ENCODE measurements at regions not wholly inside any gene's neighbourhood (a gene's known extent, or its start where the extent isn't known, plus 50 kb on each side); places are given as distances from the start of the nearest gene placed in this dataset.

DNA sequence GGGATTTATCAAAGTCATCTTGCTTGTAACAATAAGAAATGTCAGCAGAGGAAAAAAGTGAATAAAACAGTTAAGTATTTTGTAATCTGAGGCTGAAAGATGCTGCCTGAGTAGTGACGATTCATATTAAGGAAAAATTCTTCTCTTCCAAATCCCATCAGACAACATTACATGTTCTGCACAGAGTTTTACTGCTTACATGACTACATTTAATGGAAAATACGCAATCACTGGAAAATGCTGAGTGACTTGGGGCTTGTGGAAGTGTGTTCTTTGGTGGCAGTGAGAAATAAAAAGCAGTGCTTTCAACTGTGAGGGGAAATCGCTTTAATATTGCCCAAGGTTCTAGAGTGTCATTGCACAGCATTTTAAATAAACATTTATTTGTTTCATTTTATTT lies 1025.2 kb upstream of the GOT2 start (continued):
- TF ChIP-seq, protein P1, sequence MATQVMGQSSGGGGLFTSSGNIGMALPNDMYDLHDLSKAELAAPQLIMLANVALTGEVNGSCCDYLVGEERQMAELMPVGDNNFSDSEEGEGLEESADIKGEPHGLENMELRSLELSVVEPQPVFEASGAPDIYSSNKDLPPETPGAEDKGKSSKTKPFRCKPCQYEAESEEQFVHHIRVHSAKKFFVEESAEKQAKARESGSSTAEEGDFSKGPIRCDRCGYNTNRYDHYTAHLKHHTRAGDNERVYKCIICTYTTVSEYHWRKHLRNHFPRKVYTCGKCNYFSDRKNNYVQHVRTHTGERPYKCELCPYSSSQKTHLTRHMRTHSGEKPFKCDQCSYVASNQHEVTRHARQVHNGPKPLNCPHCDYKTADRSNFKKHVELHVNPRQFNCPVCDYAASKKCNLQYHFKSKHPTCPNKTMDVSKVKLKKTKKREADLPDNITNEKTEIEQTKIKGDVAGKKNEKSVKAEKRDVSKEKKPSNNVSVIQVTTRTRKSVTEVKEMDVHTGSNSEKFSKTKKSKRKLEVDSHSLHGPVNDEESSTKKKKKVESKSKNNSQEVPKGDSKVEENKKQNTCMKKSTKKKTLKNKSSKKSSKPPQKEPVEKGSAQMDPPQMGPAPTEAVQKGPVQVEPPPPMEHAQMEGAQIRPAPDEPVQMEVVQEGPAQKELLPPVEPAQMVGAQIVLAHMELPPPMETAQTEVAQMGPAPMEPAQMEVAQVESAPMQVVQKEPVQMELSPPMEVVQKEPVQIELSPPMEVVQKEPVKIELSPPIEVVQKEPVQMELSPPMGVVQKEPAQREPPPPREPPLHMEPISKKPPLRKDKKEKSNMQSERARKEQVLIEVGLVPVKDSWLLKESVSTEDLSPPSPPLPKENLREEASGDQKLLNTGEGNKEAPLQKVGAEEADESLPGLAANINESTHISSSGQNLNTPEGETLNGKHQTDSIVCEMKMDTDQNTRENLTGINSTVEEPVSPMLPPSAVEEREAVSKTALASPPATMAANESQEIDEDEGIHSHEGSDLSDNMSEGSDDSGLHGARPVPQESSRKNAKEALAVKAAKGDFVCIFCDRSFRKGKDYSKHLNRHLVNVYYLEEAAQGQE (IDR thresholded peaks at IDR 0.05): no peak

DNA sequence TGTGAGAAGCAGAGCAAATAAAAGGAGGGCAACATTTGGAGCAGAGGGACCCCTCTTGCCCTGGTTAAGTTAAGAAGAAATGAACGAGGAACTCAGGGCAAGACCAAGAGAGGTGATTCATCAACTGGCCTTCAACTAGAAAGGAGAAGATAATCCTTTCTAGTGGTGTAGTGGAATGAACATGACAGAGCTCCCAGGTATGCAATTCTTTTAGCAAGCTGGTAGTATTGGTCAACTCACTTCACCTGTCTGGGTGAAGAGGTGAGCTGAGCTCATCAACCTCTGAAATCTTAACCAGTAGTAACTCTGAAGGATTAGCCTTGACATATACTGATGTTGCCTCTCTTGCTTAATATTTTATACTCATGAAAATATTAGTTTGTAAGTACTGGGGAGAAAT lies 1024.7 kb upstream of the GOT2 start:
- no peak for DNase-seq (ENCODE audit: low spot score)
- TF ChIP-seq, protein P1 (IDR thresholded peaks at IDR 0.05): no peak
- TF ChIP-seq FOXA1 (IDR thresholded peaks at IDR 0.05) (no peak), RXRA (IDR thresholded peaks at IDR 0.05) (no peak), SP1 (IDR thresholded peaks at IDR 0.05) (no peak)
- WGBS: 50% methylated on average over 1 of the region's 1 CpG
- Histone ChIP-seq H3K9ac (ENCODE audit: low read depth in 1 of 2, low read length in 2 of 2) (no peak overlapping the region), H3K27ac (ENCODE audit: low read depth in 1 of 2, low read length in 2 of 2) (no peak overlapping the region), H3K27me3 (ENCODE audit: control insufficient read depth in 4 of 4, insufficient read depth in 4 of 4, low read length in 3 of 4) (no peaks in the 10 kb centered on the region), H3K4me3 (ENCODE audit: low read depth in 1 of 3, low read length in 3 of 3) (no peak overlapping the region), H3K4me1 (ENCODE audit: control insufficient read depth in 4 of 4, insufficient read depth in 4 of 4, low read length in 3 of 4) (no peaks in the 10 kb centered on the region), H3K36me3 (ENCODE audit: control insufficient read depth in 4 of 4, insufficient read depth in 3 of 4, low read depth in 1 of 4, low read length in 3 of 4) (no peaks in the 10 kb centered on the region), H3K9me3 (ENCODE audit: control insufficient read depth in 4 of 4, low read length in 3 of 4) (no peaks in the 10 kb centered on the region)

DNA sequence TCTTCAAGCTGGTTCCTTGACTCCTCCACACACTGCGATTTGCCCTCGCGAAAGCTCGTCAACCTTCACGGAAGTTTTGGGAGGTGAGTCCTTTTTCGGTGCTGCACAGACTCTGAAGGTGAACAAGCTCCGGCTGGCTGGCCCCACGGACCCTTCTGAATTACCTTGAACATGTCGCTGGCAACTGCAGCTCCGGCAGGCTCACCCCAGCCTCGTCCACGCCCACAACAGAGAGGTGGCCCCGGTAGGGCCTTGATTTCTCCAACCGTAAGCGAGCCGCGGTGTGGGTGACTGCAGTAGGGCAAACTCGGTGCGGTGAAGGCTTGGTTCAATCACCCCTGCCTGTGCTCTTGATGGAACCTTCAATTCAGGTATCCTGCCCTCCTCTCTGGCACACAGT lies 1020.7 kb upstream of the GOT2 start:
- 88% methylated on average over 19 of the region's 19 CpGs for WGBS
- no peak for DNase-seq (ENCODE audit: low spot score)
- H3K36me3 ChIP-seq (ENCODE audit: control insufficient read depth in 4 of 4, insufficient read depth in 3 of 4, low read depth in 1 of 4, low read length in 3 of 4): no peaks in the 10 kb centered on the region
- no peak overlapping the region for H3K9ac ChIP-seq (ENCODE audit: low read depth in 1 of 2, low read length in 2 of 2)
- H3K4me3 ChIP-seq (ENCODE audit: low read depth in 1 of 3, low read length in 3 of 3): no peak overlapping the region
- H3K9me3 ChIP-seq (ENCODE audit: control insufficient read depth in 4 of 4, low read length in 3 of 4): no peaks in the 10 kb centered on the region
- no peaks in the 10 kb centered on the region for H3K4me1 ChIP-seq (ENCODE audit: control insufficient read depth in 4 of 4, insufficient read depth in 4 of 4, low read length in 3 of 4)
- TF ChIP-seq HNF4G (IDR thresholded peaks at IDR 0.05): no peak
- no peak for TF ChIP-seq TAF1 (conservative IDR thresholded peaks at IDR 0.05)
- TF ChIP-seq NR2F2 (IDR thresholded peaks at IDR 0.05): no peak
- TF ChIP-seq, protein P2, sequence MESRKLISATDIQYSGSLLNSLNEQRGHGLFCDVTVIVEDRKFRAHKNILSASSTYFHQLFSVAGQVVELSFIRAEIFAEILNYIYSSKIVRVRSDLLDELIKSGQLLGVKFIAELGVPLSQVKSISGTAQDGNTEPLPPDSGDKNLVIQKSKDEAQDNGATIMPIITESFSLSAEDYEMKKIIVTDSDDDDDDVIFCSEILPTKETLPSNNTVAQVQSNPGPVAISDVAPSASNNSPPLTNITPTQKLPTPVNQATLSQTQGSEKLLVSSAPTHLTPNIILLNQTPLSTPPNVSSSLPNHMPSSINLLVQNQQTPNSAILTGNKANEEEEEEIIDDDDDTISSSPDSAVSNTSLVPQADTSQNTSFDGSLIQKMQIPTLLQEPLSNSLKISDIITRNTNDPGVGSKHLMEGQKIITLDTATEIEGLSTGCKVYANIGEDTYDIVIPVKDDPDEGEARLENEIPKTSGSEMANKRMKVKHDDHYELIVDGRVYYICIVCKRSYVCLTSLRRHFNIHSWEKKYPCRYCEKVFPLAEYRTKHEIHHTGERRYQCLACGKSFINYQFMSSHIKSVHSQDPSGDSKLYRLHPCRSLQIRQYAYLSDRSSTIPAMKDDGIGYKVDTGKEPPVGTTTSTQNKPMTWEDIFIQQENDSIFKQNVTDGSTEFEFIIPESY (IDR thresholded peaks at IDR 0.05): no peak
- no peak for TF ChIP-seq SP1 (IDR thresholded peaks at IDR 0.05)
- TF ChIP-seq, protein P1 (IDR thresholded peaks at IDR 0.05): no peak
- TF ChIP-seq, protein P3, sequence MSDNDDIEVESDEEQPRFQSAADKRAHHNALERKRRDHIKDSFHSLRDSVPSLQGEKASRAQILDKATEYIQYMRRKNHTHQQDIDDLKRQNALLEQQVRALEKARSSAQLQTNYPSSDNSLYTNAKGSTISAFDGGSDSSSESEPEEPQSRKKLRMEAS (IDR thresholded peaks at IDR 0.05): no peak
- no peak for TF ChIP-seq RXRA (IDR thresholded peaks at IDR 0.05)
- TF ChIP-seq GABPA (IDR thresholded peaks at IDR 0.05 in 1 of 2, conservative IDR thresholded peaks at IDR 0.05 in 1 of 2): no peak
- TF ChIP-seq JUND (IDR thresholded peaks at IDR 0.05): no peak
- no peak overlapping the region for H3K27ac ChIP-seq (ENCODE audit: low read depth in 1 of 2, low read length in 2 of 2)
- H3K27me3 ChIP-seq (ENCODE audit: control insufficient read depth in 4 of 4, insufficient read depth in 4 of 4, low read length in 3 of 4): no peaks in the 10 kb centered on the region

Measured in liver (tissue), 7 donors.